GM06990 (cell line): ENCODE measurements at regions not wholly inside any gene's neighbourhood (a gene's known extent, or its start where the extent isn't known, plus 50 kb on each side); places are given as distances from the start of the nearest gene placed in this dataset.
"Not testable (repeated sequence)": the region's sequence is repeated elsewhere in the genome, so short reads cannot be mapped to it uniquely, and the experiment has no call there.

Source experiments
- DNase-seq: peaks from one replicate; pipeline ENCODE4 v3.0.0-alpha.2; 2011; ENCODE audit not compliant: insufficient read length; ENCODE audit errors: extremely low read depth
- H3K27me3 ChIP-seq: replicated peaks from 2 replicates; pipeline ENCODE4 v1.6.0; 2011; ENCODE audit warnings: low read length; ENCODE audit not compliant: control insufficient read depth, insufficient read depth
- H3K36me3 ChIP-seq: 2 replicates; pipeline ENCODE4 v1.5.1; 2011; ENCODE audit warnings: low read length; ENCODE audit not compliant: control insufficient read depth, insufficient read depth
- H3K4me3 ChIP-seq: replicated peaks from 2 replicates; pipeline ENCODE4 v1.5.1; 2011; ENCODE audit warnings: low read depth, mild to moderate bottlenecking, control low read depth, low read length
- CTCF ChIP-seq: IDR thresholded peaks from 2 replicates; pipeline ENCODE4 v1.5.1; 2011; ENCODE audit warnings: low read length, control low read depth, mild to moderate bottlenecking, inconsistent platforms; ENCODE audit not compliant: insufficient read depth, poor library complexity, severe bottlenecking

GRCh38 chr4:128635955-128636560 lies 173.4 kb upstream of the JADE1 start:
- TF ChIP-seq CTCF, result no peak
- Histone ChIP-seq H3K4me3 (no peak overlapping the region), H3K36me3 (no peaks in the 10 kb centered on the region), H3K27me3 (no peaks in the 10 kb centered on the region)
- no peak for DNase-seq

GRCh38 chr4:128635141-128635954 lies 174.2 kb upstream of the JADE1 start:
- TF ChIP-seq CTCF, result no peak
- no peak for DNase-seq
- no peaks in the 10 kb centered on the region for H3K36me3 ChIP-seq
- H3K4me3 ChIP-seq, result no peak overlapping the region
- H3K27me3 ChIP-seq, result no peaks in the 10 kb centered on the region

GRCh38 chr4:128633067-128633466 lies 176.4 kb upstream of the JADE1 start:
- H3K27me3 ChIP-seq, result no peaks in the 10 kb centered on the region
- no peak overlapping the region for H3K4me3 ChIP-seq
- H3K36me3 ChIP-seq, result no peaks in the 10 kb centered on the region
- no peak for DNase-seq
- TF ChIP-seq CTCF, result no peak

GRCh38 chr4:128630871-128631270 lies 178.6 kb upstream of the JADE1 start:
- no peak for DNase-seq
- H3K27me3 ChIP-seq, result no peaks in the 10 kb centered on the region
- TF ChIP-seq CTCF, result no peak

GRCh38 chr4:128623508-128624215 lies 185.8 kb upstream of the JADE1 start:
- DNase-seq, result no peak
- no peak overlapping the region for H3K4me3 ChIP-seq
- no peaks in the 10 kb centered on the region for H3K36me3 ChIP-seq
- no peak for TF ChIP-seq CTCF
- H3K27me3 ChIP-seq, result no peaks in the 10 kb centered on the region

More at GRCh38 chr4:128630871-128631270, 178.6 kb upstream of the JADE1 start:
- H3K36me3 ChIP-seq, result no peaks in the 10 kb centered on the region
- H3K4me3 ChIP-seq, result no peak overlapping the region

- H3K36me3 ChIP-seq, H3K27me3 ChIP-seq, DNase-seq, H3K4me3 ChIP-seq: not testable (repeated sequence)
Observed at GRCh38 chr4:128620279-128620965, 189.1 kb upstream of the JADE1 start.
